ENCODE measurements at regions not wholly inside any gene's neighbourhood (a gene's known extent, or its start where the extent isn't known, plus 50 kb on each side); places are given as distances from the start of the nearest gene placed in this dataset.
A peak's percentile ranks its signal among the peaks of the same experiment; 100 is the strongest.

DNA sequence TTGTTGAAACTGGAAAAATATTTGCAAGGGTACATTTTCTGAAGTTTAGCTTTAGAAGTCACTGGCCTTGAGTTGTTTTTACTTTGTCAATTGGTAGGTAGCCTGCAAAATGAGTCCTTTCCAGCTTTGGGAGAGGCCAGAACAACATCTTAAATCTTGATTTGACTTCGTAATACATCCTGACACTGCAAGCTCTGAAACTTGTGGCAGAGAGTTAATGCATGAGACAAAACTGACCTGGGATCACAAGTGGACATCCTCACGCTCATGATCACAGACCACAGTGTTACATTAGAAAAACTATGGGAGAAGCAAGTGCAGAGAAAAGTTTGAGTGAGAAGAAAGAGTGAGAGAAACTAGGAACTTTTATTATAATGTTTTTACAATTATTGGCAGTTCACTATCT is 550.9 kb downstream of the USP25 start:
- no peaks in the 10 kb centered on the region for H3K9me3 ChIP-seq
- H3K27ac ChIP-seq: peak overlapping the region; percentile 78 to 87 (median 82)
- H3K27me3 ChIP-seq: no peaks in the 10 kb centered on the region
- in situ Hi-C loops (cut with MboI; ENCODE audit: low sequenced_read_pairs in 4 of 4) (no loop called here), intact Hi-C loops (cut with DNase I; ENCODE audit: low total_unique reads) (loop anchor here (5.0 kb wide), 2 partner anchors 68 to 83 kb away; no protein-coding TSS in a partner anchor)
- peak; percentile 62 to 74 for ATAC-seq
- no peaks in the 10 kb centered on the region for H3K36me3 ChIP-seq
- TF ChIP-seq, protein P1, sequence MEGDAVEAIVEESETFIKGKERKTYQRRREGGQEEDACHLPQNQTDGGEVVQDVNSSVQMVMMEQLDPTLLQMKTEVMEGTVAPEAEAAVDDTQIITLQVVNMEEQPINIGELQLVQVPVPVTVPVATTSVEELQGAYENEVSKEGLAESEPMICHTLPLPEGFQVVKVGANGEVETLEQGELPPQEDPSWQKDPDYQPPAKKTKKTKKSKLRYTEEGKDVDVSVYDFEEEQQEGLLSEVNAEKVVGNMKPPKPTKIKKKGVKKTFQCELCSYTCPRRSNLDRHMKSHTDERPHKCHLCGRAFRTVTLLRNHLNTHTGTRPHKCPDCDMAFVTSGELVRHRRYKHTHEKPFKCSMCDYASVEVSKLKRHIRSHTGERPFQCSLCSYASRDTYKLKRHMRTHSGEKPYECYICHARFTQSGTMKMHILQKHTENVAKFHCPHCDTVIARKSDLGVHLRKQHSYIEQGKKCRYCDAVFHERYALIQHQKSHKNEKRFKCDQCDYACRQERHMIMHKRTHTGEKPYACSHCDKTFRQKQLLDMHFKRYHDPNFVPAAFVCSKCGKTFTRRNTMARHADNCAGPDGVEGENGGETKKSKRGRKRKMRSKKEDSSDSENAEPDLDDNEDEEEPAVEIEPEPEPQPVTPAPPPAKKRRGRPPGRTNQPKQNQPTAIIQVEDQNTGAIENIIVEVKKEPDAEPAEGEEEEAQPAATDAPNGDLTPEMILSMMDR (IDR thresholded peaks at IDR 0.05 in 4 of 5, conservative IDR thresholded peaks at IDR 0.05 in 1 of 5): no peak
- peak in 1 of 2 donors; percentile 12 for TF ChIP-seq POLR2A (IDR thresholded peaks at IDR 0.05)
- H3K4me3 ChIP-seq: peak overlapping the region; percentile 49 to 51 (median 50)
- peaks cover 17 to 30% of the 10 kb centered on the region in 2 donors for H3K4me1 ChIP-seq
- no peak for DNase-seq

DNA sequence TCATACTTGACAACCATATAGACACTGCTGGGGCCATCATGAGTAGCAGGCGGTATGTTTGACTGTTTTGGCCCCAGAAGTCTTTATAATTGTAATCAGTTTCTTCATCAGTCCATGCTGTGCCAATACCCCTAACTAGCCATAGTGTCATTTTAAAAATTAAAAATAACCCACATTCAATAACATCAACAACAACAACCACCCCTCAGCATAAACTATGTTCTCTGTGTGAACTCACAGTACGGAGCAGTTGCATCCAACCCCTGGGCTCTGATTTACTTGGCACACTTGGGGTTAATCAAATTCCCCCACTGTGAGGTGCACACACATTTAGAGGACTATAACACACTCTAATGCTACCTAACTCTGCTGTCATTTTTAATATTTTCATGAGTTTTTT is 553.7 kb downstream of the USP25 start:
- in situ Hi-C loops (cut with MboI; ENCODE audit: low sequenced_read_pairs in 4 of 4): no loop called here
- intact Hi-C loops (cut with DNase I; ENCODE audit: low total_unique reads): loop anchor here (5.0 kb wide), 2 partner anchors 71 to 86 kb away; no protein-coding TSS in a partner anchor
- Histone ChIP-seq H3K27me3 (no peaks in the 10 kb centered on the region), H3K4me1 (peaks cover 22 to 49% of the 10 kb centered on the region in 2 donors), H3K27ac (peak overlapping the region in 2 of 4 donors; percentile 81 to 87), H3K4me3 (no peak overlapping the region), H3K9me3 (no peaks in the 10 kb centered on the region), H3K36me3 (no peaks in the 10 kb centered on the region)
- TF ChIP-seq POLR2A (IDR thresholded peaks at IDR 0.05): no peak
- TF ChIP-seq, protein P1 (IDR thresholded peaks at IDR 0.05 in 4 of 5, conservative IDR thresholded peaks at IDR 0.05 in 1 of 5): no peak
- DNase-seq: no peak
- ATAC-seq: no peak

DNA sequence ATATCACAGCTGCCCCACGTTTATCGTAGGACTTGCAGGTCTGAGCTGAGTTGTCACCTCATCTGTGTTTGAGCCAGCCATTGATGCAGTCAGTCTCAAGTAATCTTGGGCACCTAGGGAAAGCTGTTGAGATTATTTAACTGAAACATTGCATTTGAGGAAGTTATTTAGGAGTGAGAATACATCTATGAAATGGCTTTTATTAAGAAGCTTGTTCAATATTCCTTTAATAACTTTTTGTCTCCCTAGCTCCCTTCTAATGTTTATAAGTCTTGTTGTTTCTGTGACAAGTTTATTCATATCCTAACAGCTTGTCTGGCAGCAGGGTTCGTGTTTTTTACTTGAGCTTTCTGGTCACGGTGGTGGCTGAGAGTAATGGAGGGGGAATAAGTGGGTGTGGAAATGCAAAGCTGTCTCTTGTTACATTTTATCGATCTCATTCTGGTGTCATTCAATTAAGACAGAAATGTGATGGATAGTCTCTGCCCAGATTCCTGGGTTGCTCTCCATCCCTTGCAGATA is 555.9 kb downstream of the USP25 start:
- Histone ChIP-seq H3K4me3 (no peak overlapping the region), H3K27ac (no peak overlapping the region), H3K9me3 (no peaks in the 10 kb centered on the region), H3K27me3 (no peaks in the 10 kb centered on the region), H3K4me1 (peaks cover 14 to 49% of the 10 kb centered on the region in 2 donors), H3K36me3 (no peaks in the 10 kb centered on the region)
- in situ Hi-C loops (cut with MboI; ENCODE audit: low sequenced_read_pairs in 4 of 4): no loop called here
- ATAC-seq: no peak
- no peak for DNase-seq
- TF ChIP-seq POLR2A (IDR thresholded peaks at IDR 0.05): no peak
- TF ChIP-seq, protein P1 (IDR thresholded peaks at IDR 0.05 in 4 of 5, conservative IDR thresholded peaks at IDR 0.05 in 1 of 5): no peak
- intact Hi-C loops (cut with DNase I; ENCODE audit: low total_unique reads): loop anchor here (2.0 kb wide), 1 partner anchor 15 kb away; no protein-coding TSS in a partner anchor

DNA sequence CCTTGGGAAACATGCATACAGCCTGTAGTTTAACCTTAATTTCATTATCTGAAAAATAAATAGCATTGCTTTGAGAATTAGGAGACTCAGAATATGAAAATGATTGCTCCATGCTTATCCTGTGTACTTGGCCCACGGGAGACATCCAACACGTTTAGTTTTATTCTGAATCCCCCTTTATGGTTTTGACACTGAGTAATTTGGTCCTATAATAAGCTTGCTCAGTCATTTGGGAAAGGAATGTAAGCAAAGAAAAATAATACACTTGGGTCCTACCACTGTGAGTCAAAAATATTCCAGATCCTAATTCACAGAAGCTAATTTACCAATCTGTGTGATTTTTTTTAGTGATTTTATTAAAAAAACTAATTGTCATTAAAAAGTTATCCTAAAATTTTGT is 557.3 kb downstream of the USP25 start:
- no peaks in the 10 kb centered on the region for H3K9me3 ChIP-seq
- no peaks in the 10 kb centered on the region for H3K27me3 ChIP-seq
- ATAC-seq (no peak), DNase-seq (no peak)
- intact Hi-C loops (cut with DNase I; ENCODE audit: low total_unique reads) (loop anchor here (1.0 to 2.0 kb wide), 2 partner anchors 14 to 36 kb away; no protein-coding TSS in a partner anchor), in situ Hi-C loops (cut with MboI; ENCODE audit: low sequenced_read_pairs in 4 of 4) (no loop called here)
- H3K36me3 ChIP-seq: no peaks in the 10 kb centered on the region
- H3K27ac ChIP-seq: no peak overlapping the region
- peaks cover 5 to 35% of the 10 kb centered on the region in 2 donors for H3K4me1 ChIP-seq
- no peak for TF ChIP-seq POLR2A (IDR thresholded peaks at IDR 0.05)
- TF ChIP-seq, protein P1 (IDR thresholded peaks at IDR 0.05 in 4 of 5, conservative IDR thresholded peaks at IDR 0.05 in 1 of 5): no peak
- H3K4me3 ChIP-seq: no peak overlapping the region

Measured in gastrocnemius medialis (tissue), 4 donors.